ENCODE measurements at regions not wholly inside any gene's neighbourhood (a gene's known extent, or its start where the extent isn't known, plus 50 kb on each side); places are given as distances from the start of the nearest gene placed in this dataset.
"Not testable (repeated sequence)": the region's sequence is repeated elsewhere in the genome, so short reads cannot be mapped to it uniquely, and the experiment has no call there.

GRCh38 chr2:144975881-144976280, 456.0 kb upstream of the ZEB2 start:
- TF ChIP-seq POLR2AphosphoS5 (IDR thresholded peaks at IDR 0.05) = no peak
- TF ChIP-seq POLR2A (IDR thresholded peaks at IDR 0.05) = no peak
- peaks cover 0 to 1% of the 10 kb centered on the region in 2 donors for H3K9me3 ChIP-seq
- no peaks in the 10 kb centered on the region for H3K4me1 ChIP-seq
- H3K36me3 ChIP-seq = no peaks in the 10 kb centered on the region
- H3K27ac ChIP-seq = no peak overlapping the region
- H3K27me3 ChIP-seq = no peaks in the 10 kb centered on the region
- H3K4me3 ChIP-seq = no peak overlapping the region
- no peak for DNase-seq (ENCODE audit: low spot score in 2 of 2)
- intact Hi-C loops (cut with DNase I; ENCODE audit: low total_unique reads) = no loop called here

DNA sequence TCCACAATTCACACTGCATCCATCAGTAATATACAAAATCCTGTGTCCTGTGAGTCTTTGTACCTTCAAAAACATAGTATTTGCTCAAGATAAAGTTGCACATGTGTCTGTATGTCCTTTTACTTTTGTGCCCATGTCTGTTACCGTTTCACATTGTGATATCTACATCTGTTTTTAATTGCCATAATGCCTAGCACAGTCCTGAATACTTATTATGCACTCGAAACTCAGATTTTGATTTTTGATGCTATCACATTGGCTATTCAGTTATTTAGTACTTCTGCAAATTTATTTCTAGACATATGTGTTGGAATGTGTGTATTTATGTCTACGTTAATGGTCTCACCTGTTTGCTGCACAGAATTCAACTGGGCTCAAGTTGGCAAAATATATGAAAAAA, 452.8 kb upstream of the ZEB2 start:
- no peaks in the 10 kb centered on the region for H3K36me3 ChIP-seq
- DNase-seq (ENCODE audit: low spot score in 2 of 2) = no peak
- no peak overlapping the region for H3K27ac ChIP-seq
- no peak for TF ChIP-seq CTCF (IDR thresholded peaks at IDR 0.05)
- no peak for TF ChIP-seq POLR2AphosphoS5 (IDR thresholded peaks at IDR 0.05)
- no peak for TF ChIP-seq POLR2A (IDR thresholded peaks at IDR 0.05)
- H3K4me1 ChIP-seq = no peaks in the 10 kb centered on the region
- peaks cover 7 to 17% of the 10 kb centered on the region in 2 donors for H3K9me3 ChIP-seq
- no peak overlapping the region for H3K4me3 ChIP-seq
- intact Hi-C loops (cut with DNase I; ENCODE audit: low total_unique reads) = no loop called here
- H3K27me3 ChIP-seq = no peaks in the 10 kb centered on the region

DNA sequence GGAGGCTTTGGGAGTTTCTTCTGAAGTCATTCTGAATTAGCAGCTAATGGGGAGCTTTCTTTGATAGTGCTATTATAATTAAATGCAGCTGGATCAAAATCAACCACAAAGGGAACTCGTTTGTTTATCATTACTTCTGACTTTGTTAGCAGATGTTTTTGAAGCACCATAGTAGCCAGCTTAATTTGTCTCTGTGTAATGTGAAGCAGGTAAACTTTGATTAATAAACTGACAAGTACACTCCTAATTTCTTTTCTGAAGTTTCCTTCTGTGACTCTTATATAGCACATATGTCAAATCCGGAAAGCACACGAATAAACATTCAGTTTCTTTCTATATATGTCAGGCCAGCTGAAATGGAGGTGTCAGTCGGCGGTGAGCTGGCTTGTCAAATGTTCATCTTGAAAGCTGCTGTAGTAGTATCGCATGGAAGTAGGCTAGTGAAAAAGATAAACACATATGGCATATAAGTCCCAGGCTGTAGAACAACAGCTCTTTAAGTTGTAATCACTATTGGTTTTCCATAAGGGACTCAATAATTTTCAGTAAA, 451.9 kb upstream of the ZEB2 start:
- TF ChIP-seq POLR2AphosphoS5 (IDR thresholded peaks at IDR 0.05) = no peak
- no peak for TF ChIP-seq CTCF (IDR thresholded peaks at IDR 0.05)
- no peak for TF ChIP-seq POLR2A (IDR thresholded peaks at IDR 0.05)
- no peak overlapping the region for H3K27ac ChIP-seq
- H3K4me3 ChIP-seq = no peak overlapping the region
- DNase-seq (ENCODE audit: low spot score in 2 of 2) = no peak
- H3K36me3 ChIP-seq = no peaks in the 10 kb centered on the region
- peaks cover 7 to 17% of the 10 kb centered on the region in 2 donors for H3K9me3 ChIP-seq
- no peaks in the 10 kb centered on the region for H3K27me3 ChIP-seq
- intact Hi-C loops (cut with DNase I; ENCODE audit: low total_unique reads) = no loop called here
- H3K4me1 ChIP-seq = no peaks in the 10 kb centered on the region

DNA sequence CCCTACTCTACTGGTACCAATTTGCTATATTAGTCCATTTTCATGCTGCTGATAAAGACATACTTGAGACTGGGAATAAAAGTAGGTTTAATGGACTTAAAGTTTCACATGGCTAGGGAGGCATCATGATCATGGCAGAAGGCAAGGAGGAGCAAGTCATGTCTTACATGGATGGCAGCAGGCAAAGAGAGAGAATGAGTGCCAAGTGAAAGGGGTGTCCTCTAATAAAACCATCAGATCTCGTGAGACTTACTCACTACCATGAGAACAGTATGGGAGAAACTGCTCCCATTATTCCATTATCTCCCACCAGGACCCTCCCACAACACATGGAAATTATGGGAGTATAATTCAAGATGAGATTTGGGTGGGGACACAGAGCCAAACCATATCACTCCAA, 450.5 kb upstream of the ZEB2 start:
- intact Hi-C loops (cut with DNase I; ENCODE audit: low total_unique reads); H3K4me3 ChIP-seq: not testable (repeated sequence)

DNA sequence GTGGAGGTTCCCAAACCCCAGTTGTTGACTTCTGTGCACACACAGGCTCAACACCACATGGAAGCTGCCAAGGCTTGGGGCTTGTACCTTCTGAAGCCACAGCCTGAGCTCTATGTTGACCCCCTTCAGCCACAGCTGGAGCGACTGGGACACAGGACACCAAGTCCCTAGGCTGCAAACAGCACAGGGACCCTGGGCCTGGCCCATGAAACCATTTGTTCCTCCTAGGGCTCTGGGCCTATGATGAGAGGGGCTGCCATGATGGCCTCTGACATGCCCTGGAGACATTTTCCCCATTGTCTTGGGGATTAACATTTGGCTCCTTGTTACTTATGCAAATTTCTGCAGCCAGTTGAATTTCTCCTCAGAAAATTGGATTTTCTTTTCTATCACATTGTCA, 449.6 kb upstream of the ZEB2 start:
- H3K36me3 ChIP-seq; H3K4me1 ChIP-seq; DNase-seq (ENCODE audit: low spot score in 2 of 2); intact Hi-C loops (cut with DNase I; ENCODE audit: low total_unique reads); H3K27me3 ChIP-seq; H3K4me3 ChIP-seq; H3K27ac ChIP-seq: not testable (repeated sequence)
- peaks cover 7 to 31% of the 10 kb centered on the region in 2 donors for H3K9me3 ChIP-seq

More for the DNA sequence above, 450.5 kb upstream of the ZEB2 start:
- peaks cover 7 to 23% of the 10 kb centered on the region in 2 donors for H3K9me3 ChIP-seq
- H3K27me3 ChIP-seq; H3K36me3 ChIP-seq; DNase-seq (ENCODE audit: low spot score in 2 of 2); H3K27ac ChIP-seq; H3K4me1 ChIP-seq: not testable (repeated sequence)

DNA sequence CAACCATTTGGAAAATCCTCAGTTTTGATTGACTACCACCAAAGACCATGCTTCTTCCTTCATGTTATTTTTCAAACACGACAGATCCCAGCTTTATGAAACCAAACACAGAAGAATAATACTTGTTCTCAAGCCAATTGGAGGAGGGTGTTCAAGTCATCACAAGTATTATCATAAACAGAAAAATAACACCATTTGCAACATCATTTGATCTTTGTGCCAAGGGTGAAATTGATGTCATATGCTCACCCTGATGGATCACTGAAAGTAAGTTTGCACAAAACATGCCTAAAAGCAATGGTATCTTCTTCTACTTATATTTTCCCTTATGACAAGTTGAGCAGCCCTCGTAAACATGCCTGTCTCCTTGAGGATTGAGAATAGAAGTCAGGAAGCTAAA, 448.0 kb upstream of the ZEB2 start:
- H3K4me1 ChIP-seq = no peaks in the 10 kb centered on the region
- no peaks in the 10 kb centered on the region for H3K36me3 ChIP-seq
- no peak overlapping the region for H3K27ac ChIP-seq
- no peak for TF ChIP-seq POLR2AphosphoS5 (IDR thresholded peaks at IDR 0.05)
- no peak for TF ChIP-seq CTCF (IDR thresholded peaks at IDR 0.05)
- TF ChIP-seq POLR2A (IDR thresholded peaks at IDR 0.05) = no peak
- H3K27me3 ChIP-seq = no peaks in the 10 kb centered on the region
- H3K9me3 ChIP-seq = peaks cover 7 to 34% of the 10 kb centered on the region in 2 donors
- H3K4me3 ChIP-seq = no peak overlapping the region
- intact Hi-C loops (cut with DNase I; ENCODE audit: low total_unique reads) = no loop called here
- DNase-seq (ENCODE audit: low spot score in 2 of 2) = no peak

DNA sequence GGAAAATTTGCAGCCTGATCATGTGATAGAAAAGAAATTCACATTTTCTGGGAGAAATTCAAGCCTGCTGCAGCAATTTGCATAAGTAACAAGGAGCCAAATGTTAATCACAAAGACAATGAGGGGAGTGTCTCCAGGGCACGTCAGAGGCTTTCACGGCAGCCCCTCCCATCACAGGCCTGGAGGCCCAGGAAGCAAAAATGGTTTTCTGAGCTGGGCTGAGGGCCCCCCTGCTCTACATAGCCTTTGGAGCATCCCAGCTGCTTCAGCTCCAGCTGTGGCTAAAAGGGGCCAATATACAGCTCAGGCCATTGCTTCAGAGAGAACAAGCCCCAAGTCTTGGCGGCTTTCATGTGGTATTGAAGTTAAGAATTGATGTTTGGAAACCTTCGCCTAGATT, 445.3 kb upstream of the ZEB2 start:
- TF ChIP-seq POLR2A (IDR thresholded peaks at IDR 0.05) = no peak
- no peak for TF ChIP-seq CTCF (IDR thresholded peaks at IDR 0.05)
- no peak for TF ChIP-seq POLR2AphosphoS5 (IDR thresholded peaks at IDR 0.05)
- Histone ChIP-seq H3K27ac (no peak overlapping the region), H3K36me3 (no peaks in the 10 kb centered on the region), H3K4me3 (no peak overlapping the region), H3K27me3 (no peaks in the 10 kb centered on the region), H3K4me1 (no peaks in the 10 kb centered on the region), H3K9me3 (peaks cover 5 to 26% of the 10 kb centered on the region in 2 donors)
- no peak for DNase-seq (ENCODE audit: low spot score in 2 of 2)
- intact Hi-C loops (cut with DNase I; ENCODE audit: low total_unique reads) = no loop called here
